ENCODE measurements at regions not wholly inside any gene's neighbourhood (a gene's known extent, or its start where the extent isn't known, plus 50 kb on each side); places are given as distances from the start of the nearest gene placed in this dataset.

- TF ChIP-seq CTCF (IDR thresholded peaks at IDR 0.05) (no peak), POLR2A (IDR thresholded peaks at IDR 0.05) (no peak)
Observed at GRCh38 chr5:124614105-124614504, 132.3 kb downstream of the ZNF608 start.

Measured in uterus (tissue), 2 donors.